ENCODE measurements at regions not wholly inside any gene's neighbourhood (a gene's known extent, or its start where the extent isn't known, plus 50 kb on each side); places are given as distances from the start of the nearest gene placed in this dataset.

- peaks cover 0 to 3% (median 0%) of the 10 kb centered on the region in 5 donors for H3K36me3 Mint-ChIP-seq
- intact Hi-C loops (cut with micrococcal nuclease): no loop called here
- CTCF ChIA-PET: interaction anchor here (0.8 kb wide), 1 partner anchor 110 kb away, joined by 4 read pairs; no protein-coding TSS in a partner anchor
Observed at GRCh38 chr21:31491617-31492016, 147.6 kb upstream of the TIAM1 start.

GRCh38 chr21:31490443-31490842, 146.4 kb upstream of the TIAM1 start:
- peaks cover 0 to 9% (median 8%) of the 10 kb centered on the region in 5 donors for H3K36me3 Mint-ChIP-seq
- Histone ChIP-seq H3K4me1 (ENCODE audit: control insufficient read depth in 2 of 2, insufficient read depth in 2 of 2, low read length in 2 of 2) (no peaks in the 10 kb centered on the region), H3K27me3 (ENCODE audit: control insufficient read depth in 2 of 2, insufficient read depth in 2 of 2, low read length in 2 of 2) (no peaks in the 10 kb centered on the region), H3K4me3 (ENCODE audit: low read length) (no peak overlapping the region), H3K9me3 (ENCODE audit: control insufficient read depth in 2 of 3, low read length in 3 of 3) (peaks cover 0 to 9% (median 0%) of the 10 kb centered on the region in 3 experiments), H3K27ac (ENCODE audit: low read depth, low read length) (no peak overlapping the region), H3K36me3 (ENCODE audit: control insufficient read depth in 2 of 3, insufficient read depth in 3 of 3, low read length in 3 of 3) (no peaks in the 10 kb centered on the region)
- CTCF ChIA-PET: no interaction called here
- H3K27me3 Mint-ChIP-seq: peaks cover 0 to 10% (median 0%) of the 10 kb centered on the region in 5 donors
- intact Hi-C loops (cut with micrococcal nuclease): no loop called here
- H3K27ac Mint-ChIP-seq: no peak overlapping the region
- no peak for DNase-seq
- ATAC-seq: no peak
- peaks cover 0 to 8% (median 4%) of the 10 kb centered on the region in 11 donors for H3K9me3 Mint-ChIP-seq
- H3K4me1 Mint-ChIP-seq: peaks cover 0 to 8% (median 1%) of the 10 kb centered on the region in 7 donors
- no peak overlapping the region for H3K4me3 Mint-ChIP-seq
- POLR2A ChIA-PET: no interaction called here

More at GRCh38 chr21:31491617-31492016, 147.6 kb upstream of the TIAM1 start:
- H3K27me3 ChIP-seq (ENCODE audit: control insufficient read depth in 2 of 2, insufficient read depth in 2 of 2, low read length in 2 of 2): no peaks in the 10 kb centered on the region
- no peaks in the 10 kb centered on the region for H3K4me1 ChIP-seq (ENCODE audit: control insufficient read depth in 2 of 2, insufficient read depth in 2 of 2, low read length in 2 of 2)
- H3K4me3 ChIP-seq (ENCODE audit: low read length): no peak overlapping the region
- H3K27ac ChIP-seq (ENCODE audit: low read depth, low read length): no peak overlapping the region
- Mint-ChIP-seq H3K27me3 (peaks cover 0 to 10% (median 0%) of the 10 kb centered on the region in 5 donors), H3K27ac (no peak overlapping the region), H3K9me3 (peaks cover 0 to 3% (median 0%) of the 10 kb centered on the region in 11 donors), H3K4me3 (no peak overlapping the region), H3K4me1 (peaks cover 0 to 8% (median 1%) of the 10 kb centered on the region in 7 donors)
- no peaks in the 10 kb centered on the region for H3K36me3 ChIP-seq (ENCODE audit: control insufficient read depth in 2 of 3, insufficient read depth in 3 of 3, low read length in 3 of 3)
- POLR2A ChIA-PET: no interaction called here
- ATAC-seq: no peak
- no peak for DNase-seq
- no peaks in the 10 kb centered on the region for H3K9me3 ChIP-seq (ENCODE audit: control insufficient read depth in 2 of 3, low read length in 3 of 3)

DNA sequence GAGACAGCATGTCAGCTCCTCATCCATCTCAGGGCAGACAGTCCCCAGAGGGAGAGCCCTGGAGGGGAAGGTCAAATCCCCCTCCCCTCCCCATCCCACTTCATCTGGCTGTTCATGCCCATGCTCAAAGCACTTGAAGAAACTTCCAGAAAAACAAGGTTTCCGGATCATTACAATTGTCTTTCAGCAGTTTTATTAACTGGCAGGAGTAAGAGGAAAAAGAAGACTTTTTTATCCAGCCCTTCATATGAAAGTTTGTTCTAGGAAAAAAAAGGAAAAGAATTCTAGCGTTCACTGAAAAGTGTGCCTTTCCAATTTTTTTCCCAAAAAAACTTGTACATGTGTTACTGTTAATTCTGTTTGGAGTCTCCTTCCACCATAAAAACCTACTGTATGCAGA, 145.7 kb upstream of the TIAM1 start:
- CTCF ChIA-PET: no interaction called here
- no peak overlapping the region for H3K27ac Mint-ChIP-seq
- H3K4me3 Mint-ChIP-seq: no peak overlapping the region
- peaks cover 0 to 16% (median 0%) of the 10 kb centered on the region in 3 experiments for H3K9me3 ChIP-seq (ENCODE audit: control insufficient read depth in 2 of 3, low read length in 3 of 3)
- H3K4me3 ChIP-seq (ENCODE audit: low read length): no peak overlapping the region
- DNase-seq (no peak), ATAC-seq (no peak)
- peaks cover 3 to 16% (median 10%) of the 10 kb centered on the region in 11 donors for H3K9me3 Mint-ChIP-seq
- H3K4me1 Mint-ChIP-seq: peaks cover 0 to 8% (median 1%) of the 10 kb centered on the region in 7 donors
- H3K27ac ChIP-seq (ENCODE audit: low read depth, low read length): no peak overlapping the region
- H3K4me1 ChIP-seq (ENCODE audit: control insufficient read depth in 2 of 2, insufficient read depth in 2 of 2, low read length in 2 of 2): no peaks in the 10 kb centered on the region
- peaks cover 0 to 15% (median 12%) of the 10 kb centered on the region in 5 donors for H3K36me3 Mint-ChIP-seq
- no peaks in the 10 kb centered on the region for H3K36me3 ChIP-seq (ENCODE audit: control insufficient read depth in 2 of 3, insufficient read depth in 3 of 3, low read length in 3 of 3)
- no peaks in the 10 kb centered on the region for H3K27me3 ChIP-seq (ENCODE audit: control insufficient read depth in 2 of 2, insufficient read depth in 2 of 2, low read length in 2 of 2)
- intact Hi-C loops (cut with micrococcal nuclease): no loop called here
- peaks cover 0 to 10% (median 0%) of the 10 kb centered on the region in 5 donors for H3K27me3 Mint-ChIP-seq
- POLR2A ChIA-PET: no interaction called here

GRCh38 chr21:31489014-31489413, 145.0 kb upstream of the TIAM1 start:
- peaks cover 0 to 23% (median 0%) of the 10 kb centered on the region in 3 experiments for H3K9me3 ChIP-seq (ENCODE audit: control insufficient read depth in 2 of 3, low read length in 3 of 3)
- CTCF ChIA-PET: no interaction called here
- peaks cover 0 to 8% (median 1%) of the 10 kb centered on the region in 7 donors for H3K4me1 Mint-ChIP-seq
- no peaks in the 10 kb centered on the region for H3K4me1 ChIP-seq (ENCODE audit: control insufficient read depth in 2 of 2, insufficient read depth in 2 of 2, low read length in 2 of 2)
- no peak overlapping the region for H3K4me3 ChIP-seq (ENCODE audit: low read length)
- DNase-seq (no peak), ATAC-seq (no peak)
- H3K27me3 ChIP-seq (ENCODE audit: control insufficient read depth in 2 of 2, insufficient read depth in 2 of 2, low read length in 2 of 2): no peaks in the 10 kb centered on the region
- intact Hi-C loops (cut with micrococcal nuclease): no loop called here
- no peaks in the 10 kb centered on the region for H3K36me3 ChIP-seq (ENCODE audit: control insufficient read depth in 2 of 3, insufficient read depth in 3 of 3, low read length in 3 of 3)
- H3K27me3 Mint-ChIP-seq: peaks cover 0 to 8% (median 0%) of the 10 kb centered on the region in 5 donors
- H3K27ac Mint-ChIP-seq: no peak overlapping the region
- peaks cover 0 to 19% (median 14%) of the 10 kb centered on the region in 5 donors for H3K36me3 Mint-ChIP-seq
- no peak overlapping the region for H3K27ac ChIP-seq (ENCODE audit: low read depth, low read length)
- H3K4me3 Mint-ChIP-seq: no peak overlapping the region
- POLR2A ChIA-PET: no interaction called here
- peaks cover 5 to 23% (median 13%) of the 10 kb centered on the region in 11 donors for H3K9me3 Mint-ChIP-seq

DNA sequence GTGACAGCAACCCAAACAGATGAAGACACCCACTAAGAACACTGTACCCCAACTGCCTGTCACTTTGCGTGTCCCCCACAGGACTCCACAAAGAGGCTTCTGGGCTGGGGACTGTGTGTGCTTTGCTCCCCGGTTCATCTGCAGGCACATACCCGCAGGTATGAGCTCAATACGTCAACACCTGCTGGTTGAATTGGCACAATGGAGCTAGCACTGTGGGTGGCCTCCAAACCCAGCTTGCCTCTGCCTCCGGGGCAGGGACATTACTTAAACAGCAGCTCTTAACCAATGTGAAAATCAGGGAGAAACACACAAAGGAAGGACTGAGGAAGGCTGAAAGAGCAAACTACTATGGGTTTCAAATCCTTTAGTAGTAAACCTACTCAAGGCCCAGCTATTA, 140.2 kb upstream of the TIAM1 start:
- DNase-seq (no peak), ATAC-seq (no peak)
- no peak overlapping the region for H3K27ac ChIP-seq (ENCODE audit: low read depth, low read length)
- Mint-ChIP-seq H3K27me3 (peaks cover 0 to 6% (median 0%) of the 10 kb centered on the region in 5 donors), H3K27ac (no peak overlapping the region), H3K4me1 (no peaks in the 10 kb centered on the region), H3K9me3 (peaks cover 5 to 55% (median 28%) of the 10 kb centered on the region in 11 donors), H3K4me3 (no peak overlapping the region), H3K36me3 (peaks cover 8 to 37% (median 19%) of the 10 kb centered on the region in 5 donors)
- no peak overlapping the region for H3K4me3 ChIP-seq (ENCODE audit: low read length)
- intact Hi-C loops (cut with micrococcal nuclease): no loop called here
- H3K27me3 ChIP-seq (ENCODE audit: control insufficient read depth in 2 of 2, insufficient read depth in 2 of 2, low read length in 2 of 2): no peaks in the 10 kb centered on the region
- H3K36me3 ChIP-seq (ENCODE audit: control insufficient read depth in 2 of 3, insufficient read depth in 3 of 3, low read length in 3 of 3): no peaks in the 10 kb centered on the region
- H3K4me1 ChIP-seq (ENCODE audit: control insufficient read depth in 2 of 2, insufficient read depth in 2 of 2, low read length in 2 of 2): no peaks in the 10 kb centered on the region
- ChIA-PET POLR2A (no interaction called here), CTCF (no interaction called here)
- H3K9me3 ChIP-seq (ENCODE audit: control insufficient read depth in 2 of 3, low read length in 3 of 3): peaks cover 0 to 35% (median 0%) of the 10 kb centered on the region in 3 experiments

DNA sequence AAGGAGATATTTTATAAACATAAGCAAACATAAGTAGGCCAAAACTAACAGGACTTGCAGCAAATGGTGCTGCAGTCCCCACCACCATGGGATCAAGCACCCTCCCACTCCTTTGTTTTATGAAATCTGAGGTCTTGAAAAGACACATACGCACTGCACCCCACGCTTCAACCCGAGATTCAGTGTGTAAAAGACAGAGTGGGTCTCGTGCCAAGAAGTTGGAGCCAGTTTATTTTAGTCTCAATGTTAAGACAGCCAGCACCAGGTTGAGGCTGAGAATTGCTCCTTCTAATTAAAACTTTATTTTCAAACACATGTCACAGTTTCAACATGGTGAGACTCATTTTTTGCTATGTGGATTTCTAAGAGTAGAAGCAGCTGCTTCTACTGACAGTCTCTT, 139.1 kb upstream of the TIAM1 start:
- no peak for DNase-seq
- no peak for ATAC-seq
- peaks cover 8 to 35% (median 19%) of the 10 kb centered on the region in 5 donors for H3K36me3 Mint-ChIP-seq
- H3K27me3 Mint-ChIP-seq: peaks cover 0 to 15% (median 0%) of the 10 kb centered on the region in 5 donors
- no peak overlapping the region for H3K27ac Mint-ChIP-seq
- Histone ChIP-seq H3K9me3 (ENCODE audit: control insufficient read depth in 2 of 3, low read length in 3 of 3) (peaks cover 0 to 35% (median 0%) of the 10 kb centered on the region in 3 experiments), H3K27ac (ENCODE audit: low read depth, low read length) (no peak overlapping the region), H3K4me1 (ENCODE audit: control insufficient read depth in 2 of 2, insufficient read depth in 2 of 2, low read length in 2 of 2) (no peaks in the 10 kb centered on the region), H3K36me3 (ENCODE audit: control insufficient read depth in 2 of 3, insufficient read depth in 3 of 3, low read length in 3 of 3) (no peaks in the 10 kb centered on the region), H3K4me3 (ENCODE audit: low read length) (no peak overlapping the region), H3K27me3 (ENCODE audit: control insufficient read depth in 2 of 2, insufficient read depth in 2 of 2, low read length in 2 of 2) (no peaks in the 10 kb centered on the region)
- H3K4me1 Mint-ChIP-seq: no peaks in the 10 kb centered on the region
- H3K4me3 Mint-ChIP-seq: no peak overlapping the region
- ChIA-PET POLR2A (no interaction called here), CTCF (no interaction called here)
- intact Hi-C loops (cut with micrococcal nuclease): no loop called here
- peaks cover 5 to 55% (median 28%) of the 10 kb centered on the region in 11 donors for H3K9me3 Mint-ChIP-seq

DNA sequence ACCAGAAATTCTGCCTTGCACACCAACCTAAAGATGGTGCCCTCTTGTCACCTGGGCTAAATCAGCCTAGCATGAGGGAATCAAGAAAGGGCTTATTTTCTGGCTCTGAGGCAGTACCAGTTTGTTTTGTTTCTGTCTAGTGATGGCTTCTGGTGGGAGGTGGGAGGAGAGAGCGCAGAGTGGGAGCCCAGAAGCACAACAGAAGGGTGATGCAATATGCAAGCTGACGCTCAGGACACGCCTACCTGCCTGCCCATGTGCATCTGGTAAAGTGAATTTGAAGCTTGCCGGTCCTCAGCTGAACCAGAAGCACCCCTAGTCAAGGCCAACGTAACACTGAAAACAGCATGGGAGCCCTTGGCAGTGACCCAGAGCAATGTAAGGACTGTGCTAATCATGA, 138.4 kb upstream of the TIAM1 start:
- Mint-ChIP-seq H3K9me3 (peaks cover 5 to 55% (median 29%) of the 10 kb centered on the region in 11 donors), H3K36me3 (peaks cover 8 to 35% (median 19%) of the 10 kb centered on the region in 5 donors), H3K27me3 (peaks cover 0 to 21% (median 0%) of the 10 kb centered on the region in 5 donors), H3K4me1 (no peaks in the 10 kb centered on the region), H3K4me3 (no peak overlapping the region), H3K27ac (no peak overlapping the region)
- POLR2A ChIA-PET: interaction anchor here (0.5 kb wide), 1 partner anchor 60 kb away, joined by 3 read pairs; no protein-coding TSS in a partner anchor
- Histone ChIP-seq H3K27me3 (ENCODE audit: control insufficient read depth in 2 of 2, insufficient read depth in 2 of 2, low read length in 2 of 2) (no peaks in the 10 kb centered on the region), H3K9me3 (ENCODE audit: control insufficient read depth in 2 of 3, low read length in 3 of 3) (peaks cover 0 to 35% (median 0%) of the 10 kb centered on the region in 3 experiments), H3K27ac (ENCODE audit: low read depth, low read length) (no peak overlapping the region), H3K4me3 (ENCODE audit: low read length) (no peak overlapping the region), H3K36me3 (ENCODE audit: control insufficient read depth in 2 of 3, insufficient read depth in 3 of 3, low read length in 3 of 3) (no peaks in the 10 kb centered on the region), H3K4me1 (ENCODE audit: control insufficient read depth in 2 of 2, insufficient read depth in 2 of 2, low read length in 2 of 2) (no peaks in the 10 kb centered on the region)
- DNase-seq (no peak), ATAC-seq (no peak)
- CTCF ChIA-PET: no interaction called here
- intact Hi-C loops (cut with micrococcal nuclease): no loop called here
